ENCODE measurements at regions not wholly inside any gene's neighbourhood (a gene's known extent, or its start where the extent isn't known, plus 50 kb on each side); places are given as distances from the start of the nearest gene placed in this dataset.

DNA sequence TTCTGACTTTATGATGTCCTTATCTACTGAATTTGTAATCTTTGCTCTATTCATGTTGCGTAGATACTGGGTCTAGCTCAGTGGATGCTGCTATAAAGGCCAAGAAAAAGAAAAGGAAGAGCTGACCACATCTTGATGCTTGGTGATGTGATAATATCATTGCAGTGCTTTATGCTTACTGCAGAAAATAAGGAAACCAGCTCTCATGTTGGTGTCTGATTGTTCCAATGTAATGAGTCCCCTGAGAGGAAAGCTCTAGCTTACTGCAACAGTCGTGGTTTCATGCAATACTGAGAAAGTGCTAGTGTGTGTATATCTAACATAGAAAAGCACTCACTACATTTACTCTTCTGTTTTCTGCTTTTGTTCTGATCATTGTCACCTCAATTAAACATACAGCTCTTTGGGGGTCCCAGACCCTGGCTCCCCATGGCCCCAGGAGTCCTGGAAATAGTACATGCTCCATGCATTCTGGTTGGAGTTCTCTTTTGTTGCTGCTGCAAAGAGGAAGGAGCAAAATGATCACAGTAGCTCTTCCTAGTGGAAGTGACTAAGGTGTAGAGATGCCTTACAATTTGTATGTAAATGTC is 338.8 kb downstream of the CYRIA start:
- Histone ChIP-seq H3K4me3 (ENCODE audit: low read depth, low read length) (no peak overlapping the region), H3K27ac (no peak overlapping the region), H3K36me3 (no peaks in the 10 kb centered on the region), H3K27me3 (ENCODE audit: insufficient read depth, low read depth, severe bottlenecking) (no peaks in the 10 kb centered on the region), H3K9me3 (ENCODE audit: severe bottlenecking) (no peaks in the 10 kb centered on the region)
- no peak for DNase-seq
- TF ChIP-seq, protein P1, sequence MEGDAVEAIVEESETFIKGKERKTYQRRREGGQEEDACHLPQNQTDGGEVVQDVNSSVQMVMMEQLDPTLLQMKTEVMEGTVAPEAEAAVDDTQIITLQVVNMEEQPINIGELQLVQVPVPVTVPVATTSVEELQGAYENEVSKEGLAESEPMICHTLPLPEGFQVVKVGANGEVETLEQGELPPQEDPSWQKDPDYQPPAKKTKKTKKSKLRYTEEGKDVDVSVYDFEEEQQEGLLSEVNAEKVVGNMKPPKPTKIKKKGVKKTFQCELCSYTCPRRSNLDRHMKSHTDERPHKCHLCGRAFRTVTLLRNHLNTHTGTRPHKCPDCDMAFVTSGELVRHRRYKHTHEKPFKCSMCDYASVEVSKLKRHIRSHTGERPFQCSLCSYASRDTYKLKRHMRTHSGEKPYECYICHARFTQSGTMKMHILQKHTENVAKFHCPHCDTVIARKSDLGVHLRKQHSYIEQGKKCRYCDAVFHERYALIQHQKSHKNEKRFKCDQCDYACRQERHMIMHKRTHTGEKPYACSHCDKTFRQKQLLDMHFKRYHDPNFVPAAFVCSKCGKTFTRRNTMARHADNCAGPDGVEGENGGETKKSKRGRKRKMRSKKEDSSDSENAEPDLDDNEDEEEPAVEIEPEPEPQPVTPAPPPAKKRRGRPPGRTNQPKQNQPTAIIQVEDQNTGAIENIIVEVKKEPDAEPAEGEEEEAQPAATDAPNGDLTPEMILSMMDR (IDR thresholded peaks at IDR 0.05; ENCODE audit: low read depth, low read length): no peak

DNA sequence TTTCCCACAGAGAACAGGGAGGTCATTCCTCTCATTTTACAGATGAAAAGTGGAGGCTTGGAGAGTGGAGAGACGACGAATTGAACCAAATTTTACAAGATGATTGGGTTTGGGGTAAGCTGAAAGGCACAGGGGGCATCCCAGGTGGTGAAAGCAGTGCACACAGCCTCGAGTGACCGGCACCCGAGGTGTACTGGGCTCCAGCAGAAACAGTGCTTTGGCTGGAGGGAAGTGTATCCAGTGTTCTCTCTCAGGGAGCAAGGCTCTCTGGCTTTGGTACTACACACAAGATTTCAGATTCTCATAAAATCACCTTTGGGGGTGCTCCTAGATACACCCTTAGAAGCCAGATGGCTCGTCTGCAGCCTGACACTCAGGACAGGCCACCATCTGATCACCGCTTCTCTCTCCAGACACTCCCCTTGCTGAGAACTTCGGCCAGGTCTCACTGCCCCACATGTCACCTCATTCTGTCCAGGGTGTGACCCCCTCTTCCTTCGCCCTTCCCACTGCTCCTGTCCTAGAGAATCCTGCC is 339.6 kb downstream of the CYRIA start:
- H3K9me3 ChIP-seq (ENCODE audit: severe bottlenecking): no peaks in the 10 kb centered on the region
- no peaks in the 10 kb centered on the region for H3K27me3 ChIP-seq (ENCODE audit: insufficient read depth, low read depth, severe bottlenecking)
- no peaks in the 10 kb centered on the region for H3K36me3 ChIP-seq
- DNase-seq: no peak
- no peak overlapping the region for H3K4me3 ChIP-seq (ENCODE audit: low read depth, low read length)
- TF ChIP-seq, protein P1 (IDR thresholded peaks at IDR 0.05; ENCODE audit: low read depth, low read length): no peak
- peak overlapping the region; percentile 28 for H3K27ac ChIP-seq

DNA sequence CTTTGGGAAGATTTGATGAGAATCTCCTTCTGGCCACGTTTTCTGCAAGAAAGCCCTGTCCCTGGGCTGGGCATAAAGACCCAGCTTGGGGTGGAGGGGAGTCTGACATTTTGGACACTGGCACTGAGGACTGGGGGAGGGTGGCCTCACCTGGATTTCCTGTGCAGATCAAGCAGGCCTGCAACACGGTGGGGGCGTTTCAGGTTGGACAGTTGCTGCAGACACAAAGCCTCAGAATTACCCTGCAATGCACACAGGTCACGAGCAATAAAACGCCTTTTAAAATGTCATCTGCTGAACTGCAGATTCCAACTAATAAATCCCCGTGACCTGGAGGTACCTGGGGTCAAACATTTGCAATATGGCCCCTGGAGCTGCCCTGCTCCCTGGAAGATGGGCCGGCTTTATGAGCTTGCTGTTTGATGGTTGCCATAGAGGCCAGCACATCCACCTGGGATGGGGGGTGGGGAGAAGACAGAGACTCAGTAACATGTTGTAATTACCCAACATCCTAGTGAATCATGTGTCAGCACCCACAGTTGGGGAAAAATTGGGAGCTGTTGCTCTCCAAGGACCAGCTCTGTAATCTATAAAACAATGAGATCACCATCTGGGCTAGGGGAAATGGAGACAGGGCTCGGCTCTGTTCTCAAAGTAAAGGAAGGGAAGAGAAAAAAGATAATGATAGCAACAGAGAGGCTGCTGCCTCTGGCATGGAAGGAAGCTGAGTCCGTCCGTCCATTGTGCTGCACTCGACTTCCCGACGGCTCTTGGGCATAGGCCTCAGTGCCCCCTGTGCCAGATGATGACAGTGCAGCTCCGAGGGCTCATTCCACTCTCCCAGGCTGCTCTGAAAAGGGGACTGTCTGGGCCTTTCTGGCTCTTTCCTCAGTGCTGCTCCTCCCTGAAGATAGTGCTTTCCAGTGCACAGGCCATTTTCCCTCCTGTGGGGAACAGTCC is 340.3 kb downstream of the CYRIA start:
- Histone ChIP-seq H3K36me3 (no peaks in the 10 kb centered on the region), H3K27ac (peak overlapping the region; percentile 28), H3K4me3 (ENCODE audit: low read depth, low read length) (no peak overlapping the region), H3K27me3 (ENCODE audit: insufficient read depth, low read depth, severe bottlenecking) (no peaks in the 10 kb centered on the region), H3K9me3 (ENCODE audit: severe bottlenecking) (no peaks in the 10 kb centered on the region)
- TF ChIP-seq, protein P1 (IDR thresholded peaks at IDR 0.05; ENCODE audit: low read depth, low read length): peak; percentile 30; the same call in 1 of the 2 replicates
- DNase-seq: peak; percentile 62

DNA sequence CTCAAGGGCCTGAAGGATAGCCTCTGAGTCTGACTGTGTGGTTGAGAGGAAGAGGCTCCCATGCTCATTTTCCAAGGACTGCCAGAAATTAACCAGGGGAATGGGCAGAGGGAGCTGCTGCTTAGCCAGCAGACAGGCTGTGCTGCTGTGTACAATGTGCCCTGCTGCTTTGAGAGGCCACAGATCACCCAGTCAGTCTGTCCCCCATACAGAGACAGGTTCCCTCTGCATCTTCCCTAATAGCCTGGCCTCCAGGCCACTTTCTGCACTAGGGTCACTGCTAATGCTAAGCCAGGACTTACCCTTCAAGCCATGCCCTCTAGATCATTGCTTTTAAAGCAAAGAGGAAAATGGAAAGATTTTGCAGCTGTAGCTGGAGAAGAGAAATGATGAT is 341.1 kb downstream of the CYRIA start:
- H3K4me3 ChIP-seq (ENCODE audit: low read depth, low read length): no peak overlapping the region
- TF ChIP-seq, protein P1 (IDR thresholded peaks at IDR 0.05; ENCODE audit: low read depth, low read length): no peak
- H3K9me3 ChIP-seq (ENCODE audit: severe bottlenecking): no peaks in the 10 kb centered on the region
- H3K27ac ChIP-seq: peak overlapping the region; percentile 28
- no peaks in the 10 kb centered on the region for H3K27me3 ChIP-seq (ENCODE audit: insufficient read depth, low read depth, severe bottlenecking)
- no peaks in the 10 kb centered on the region for H3K36me3 ChIP-seq
- no peak for DNase-seq

DNA sequence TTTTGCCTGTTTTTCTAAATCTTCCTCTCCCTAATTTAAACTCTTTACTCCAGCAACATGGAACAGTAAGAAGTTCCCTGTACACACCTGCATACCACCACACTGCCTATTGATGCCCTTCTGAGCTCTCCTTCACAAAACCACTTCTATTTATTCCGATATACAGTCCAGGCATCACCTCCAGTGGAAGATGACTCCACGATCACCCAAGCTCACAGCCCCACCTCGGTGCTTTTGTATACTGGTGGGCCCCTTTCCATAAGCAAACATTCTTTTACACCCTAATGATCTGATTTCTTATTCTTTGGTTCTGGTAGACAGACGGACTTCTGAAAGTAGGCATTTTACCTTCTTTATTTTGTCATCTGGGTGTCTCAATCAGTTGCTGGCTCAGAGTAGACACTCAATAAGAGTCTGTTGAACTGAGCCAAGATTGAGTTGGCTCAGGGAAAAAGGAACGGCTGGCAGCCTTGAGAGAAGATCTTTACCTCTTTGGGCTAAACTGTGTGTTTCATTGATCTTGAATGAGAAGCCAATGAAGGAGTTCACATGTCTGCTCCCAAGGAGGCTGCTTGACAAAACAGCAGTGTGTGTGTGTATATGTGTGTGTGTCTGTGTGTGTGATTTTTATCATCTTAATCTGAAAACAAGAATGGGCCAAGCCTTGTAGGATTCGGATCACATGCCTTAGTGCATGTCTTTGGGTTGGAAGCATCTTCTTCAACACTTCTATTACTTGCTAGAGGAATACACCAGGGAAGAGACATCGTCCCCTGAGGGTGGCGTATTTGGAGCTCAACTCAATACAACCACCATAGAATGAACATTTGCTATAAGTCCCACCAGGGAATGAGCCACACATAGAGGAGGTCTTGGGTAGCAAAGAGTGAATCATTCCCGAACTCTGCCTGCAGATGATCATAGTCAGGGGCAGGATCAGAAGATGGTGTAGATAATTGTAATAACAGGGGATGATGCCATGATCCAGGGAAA is 341.8 kb downstream of the CYRIA start:
- no peaks in the 10 kb centered on the region for H3K9me3 ChIP-seq (ENCODE audit: severe bottlenecking)
- peak overlapping the region; percentile 28 for H3K27ac ChIP-seq
- no peak overlapping the region for H3K4me3 ChIP-seq (ENCODE audit: low read depth, low read length)

More for the DNA sequence above, 341.8 kb downstream of the CYRIA start:
- TF ChIP-seq, protein P1 (IDR thresholded peaks at IDR 0.05; ENCODE audit: low read depth, low read length): no peak
- H3K27me3 ChIP-seq (ENCODE audit: insufficient read depth, low read depth, severe bottlenecking): no peaks in the 10 kb centered on the region
- no peaks in the 10 kb centered on the region for H3K36me3 ChIP-seq
- DNase-seq: no peak

Data from WERI-Rb-1 (cell line).